Bronchial epithelial cell (primary cell): ENCODE measurements at regions not wholly inside any gene's neighbourhood (a gene's known extent, or its start where the extent isn't known, plus 50 kb on each side); places are given as distances from the start of the nearest gene placed in this dataset.
A peak's percentile ranks its signal among the peaks of the same experiment; 100 is the strongest.
"Not testable (repeated sequence)": the region's sequence is repeated elsewhere in the genome, so short reads cannot be mapped to it uniquely, and the experiment has no call there.

ENCODE experiments used
- DNase-seq: peaks from one replicate; pipeline ENCODE4 v3.0.0-alpha.2; 2010; ENCODE audit warnings: low read depth
- FAIRE-seq: peaks from 2 replicates; lab custom pipeline; 2011; peaks lifted over from hg19 to GRCh38; lab: Jason Lieb, UNC
- H3K27me3 ChIP-seq: 2 replicates; pipeline ENCODE4 v1.5.1; 2011; ENCODE audit warnings: low read length; ENCODE audit not compliant: control insufficient read depth, insufficient read depth
- H3K36me3 ChIP-seq: 2 replicates; pipeline ENCODE4 v1.5.1; 2011; ENCODE audit warnings: low read length; ENCODE audit not compliant: control insufficient read depth, insufficient read depth
- H3K4me3 ChIP-seq: 2 replicates; pipeline ENCODE4 v1.5.1; 2011; ENCODE audit warnings: mild to moderate bottlenecking, low read depth, low read length, control low read depth
- TF ChIP-seq, protein P1 (sequence below): IDR thresholded peaks from 2 replicates; pipeline ENCODE4 v1.5.1; 2011; ENCODE audit warnings: mild to moderate bottlenecking, moderate library complexity, low read length, control low read depth, inconsistent platforms; ENCODE audit not compliant: insufficient read depth, severe bottlenecking

DNA sequence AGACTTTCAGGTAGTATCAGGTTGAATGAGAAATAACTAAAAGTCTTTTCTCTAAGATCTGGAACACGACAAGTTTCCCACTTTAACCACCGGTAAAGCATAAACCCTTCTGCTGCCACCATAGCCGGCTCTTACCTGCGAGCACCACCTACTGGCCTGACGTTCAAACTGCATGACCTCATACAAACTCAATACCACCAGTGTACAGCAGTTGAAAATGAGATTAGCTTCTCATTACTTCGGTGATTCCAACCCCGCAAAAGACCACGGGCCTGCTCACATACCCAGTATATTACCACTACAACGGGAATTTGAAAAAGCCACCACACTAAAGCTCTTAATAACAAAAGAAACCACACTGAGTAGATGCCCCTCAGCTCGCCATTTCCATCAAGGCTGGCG is 1238.6 kb downstream of the TMEM121 start:
- H3K36me3 ChIP-seq, H3K27me3 ChIP-seq, H3K4me3 ChIP-seq: not testable (repeated sequence)
- FAIRE-seq (peak; percentile 99), DNase-seq (peak; percentile 3)
- TF ChIP-seq, protein P1, sequence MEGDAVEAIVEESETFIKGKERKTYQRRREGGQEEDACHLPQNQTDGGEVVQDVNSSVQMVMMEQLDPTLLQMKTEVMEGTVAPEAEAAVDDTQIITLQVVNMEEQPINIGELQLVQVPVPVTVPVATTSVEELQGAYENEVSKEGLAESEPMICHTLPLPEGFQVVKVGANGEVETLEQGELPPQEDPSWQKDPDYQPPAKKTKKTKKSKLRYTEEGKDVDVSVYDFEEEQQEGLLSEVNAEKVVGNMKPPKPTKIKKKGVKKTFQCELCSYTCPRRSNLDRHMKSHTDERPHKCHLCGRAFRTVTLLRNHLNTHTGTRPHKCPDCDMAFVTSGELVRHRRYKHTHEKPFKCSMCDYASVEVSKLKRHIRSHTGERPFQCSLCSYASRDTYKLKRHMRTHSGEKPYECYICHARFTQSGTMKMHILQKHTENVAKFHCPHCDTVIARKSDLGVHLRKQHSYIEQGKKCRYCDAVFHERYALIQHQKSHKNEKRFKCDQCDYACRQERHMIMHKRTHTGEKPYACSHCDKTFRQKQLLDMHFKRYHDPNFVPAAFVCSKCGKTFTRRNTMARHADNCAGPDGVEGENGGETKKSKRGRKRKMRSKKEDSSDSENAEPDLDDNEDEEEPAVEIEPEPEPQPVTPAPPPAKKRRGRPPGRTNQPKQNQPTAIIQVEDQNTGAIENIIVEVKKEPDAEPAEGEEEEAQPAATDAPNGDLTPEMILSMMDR = peak; percentile 17

DNA sequence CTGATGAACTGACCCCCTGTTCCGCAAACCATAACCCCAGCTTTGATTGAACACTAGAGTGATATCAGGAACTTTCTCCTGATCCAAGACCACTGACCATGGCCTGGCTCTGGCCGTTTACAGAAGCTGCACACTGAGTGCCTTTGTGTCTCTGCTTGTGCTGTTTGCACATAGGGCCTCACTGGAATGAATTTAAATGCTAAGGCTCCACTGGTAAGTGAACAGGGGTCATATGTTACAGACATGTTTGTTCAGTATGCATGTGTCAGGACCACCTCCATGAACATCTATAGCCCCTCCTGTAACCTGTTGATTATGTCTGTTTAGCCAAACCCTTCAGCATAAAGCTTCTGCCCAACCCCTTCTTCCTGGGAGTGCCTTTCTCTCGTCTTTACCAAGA is 1239.8 kb downstream of the TMEM121 start:
- TF ChIP-seq, protein P1 = no peak
- no peak for DNase-seq
- Histone ChIP-seq H3K36me3 (no peaks in the 10 kb centered on the region), H3K4me3 (no peak overlapping the region), H3K27me3 (no peaks in the 10 kb centered on the region)
- FAIRE-seq = no peak

- not testable (repeated sequence) for DNase-seq, H3K27me3 ChIP-seq, FAIRE-seq, H3K36me3 ChIP-seq, H3K4me3 ChIP-seq
These were observed 1240.3 kb downstream of the TMEM121 start for GRCh38 chr14:106766551-106767277.

DNA sequence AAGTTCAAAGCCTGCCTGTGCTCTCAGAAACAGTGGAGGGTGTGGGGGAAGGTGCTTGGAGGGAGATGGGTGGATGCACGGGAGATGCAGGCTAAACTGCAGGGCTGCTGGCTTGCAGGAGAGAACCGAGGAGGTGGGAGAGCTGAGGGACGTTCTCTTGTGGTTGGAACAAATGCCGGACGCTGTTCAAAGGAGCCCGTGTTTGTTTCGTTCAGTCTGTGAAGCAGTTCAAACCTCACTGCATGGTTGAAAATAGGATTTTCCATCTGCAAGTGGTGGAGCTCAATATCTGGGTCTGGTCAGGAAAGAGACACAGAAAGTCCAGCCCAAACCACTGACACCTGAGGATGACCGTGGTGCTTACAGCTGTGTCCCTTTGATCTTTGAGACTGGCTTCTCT is 1241.8 kb downstream of the TMEM121 start:
- DNase-seq, FAIRE-seq, H3K4me3 ChIP-seq, H3K27me3 ChIP-seq, H3K36me3 ChIP-seq: not testable (repeated sequence)

GRCh38 chr14:106768972-106769700 is 1242.8 kb downstream of the TMEM121 start:
- DNase-seq, FAIRE-seq, H3K27me3 ChIP-seq: not testable (repeated sequence)

GRCh38 chr14:106770158-106770672 is 1243.8 kb downstream of the TMEM121 start:
- not testable (repeated sequence) for H3K36me3 ChIP-seq, FAIRE-seq, H3K4me3 ChIP-seq, H3K27me3 ChIP-seq, DNase-seq

More at GRCh38 chr14:106768972-106769700, 1242.8 kb downstream of the TMEM121 start:
- not testable (repeated sequence) for H3K4me3 ChIP-seq, H3K36me3 ChIP-seq

DNA sequence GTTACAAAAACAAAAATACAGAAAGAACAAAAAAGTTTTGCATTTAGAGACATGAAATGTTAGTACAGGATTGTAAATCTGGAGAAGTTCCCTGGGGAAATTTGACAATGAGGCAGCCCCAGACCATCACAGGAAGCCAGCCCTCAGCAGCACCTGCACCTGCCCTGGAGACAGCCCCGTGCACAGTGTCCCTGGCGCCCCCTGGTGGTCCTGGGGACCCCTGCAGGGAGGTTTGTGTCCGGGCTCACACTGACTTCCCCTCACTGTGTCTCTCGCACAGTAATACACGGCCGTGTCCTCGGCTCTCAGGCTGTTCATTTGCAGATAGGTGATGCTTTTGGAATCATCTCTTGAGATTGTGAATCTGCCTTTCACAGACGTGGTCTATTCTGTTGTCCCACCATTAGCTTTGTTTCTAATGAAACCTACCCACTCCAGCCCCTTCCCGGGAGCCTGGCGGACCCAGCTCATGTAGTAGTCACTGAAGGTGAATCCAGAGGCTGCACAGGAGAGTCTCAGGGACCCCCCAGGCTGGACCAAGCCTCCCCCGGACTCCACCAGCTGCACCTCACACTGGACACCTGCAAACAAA is 1248.6 kb downstream of the TMEM121 start:
- H3K36me3 ChIP-seq, DNase-seq, H3K27me3 ChIP-seq, H3K4me3 ChIP-seq: not testable (repeated sequence)
- FAIRE-seq = peak; percentile 90

DNA sequence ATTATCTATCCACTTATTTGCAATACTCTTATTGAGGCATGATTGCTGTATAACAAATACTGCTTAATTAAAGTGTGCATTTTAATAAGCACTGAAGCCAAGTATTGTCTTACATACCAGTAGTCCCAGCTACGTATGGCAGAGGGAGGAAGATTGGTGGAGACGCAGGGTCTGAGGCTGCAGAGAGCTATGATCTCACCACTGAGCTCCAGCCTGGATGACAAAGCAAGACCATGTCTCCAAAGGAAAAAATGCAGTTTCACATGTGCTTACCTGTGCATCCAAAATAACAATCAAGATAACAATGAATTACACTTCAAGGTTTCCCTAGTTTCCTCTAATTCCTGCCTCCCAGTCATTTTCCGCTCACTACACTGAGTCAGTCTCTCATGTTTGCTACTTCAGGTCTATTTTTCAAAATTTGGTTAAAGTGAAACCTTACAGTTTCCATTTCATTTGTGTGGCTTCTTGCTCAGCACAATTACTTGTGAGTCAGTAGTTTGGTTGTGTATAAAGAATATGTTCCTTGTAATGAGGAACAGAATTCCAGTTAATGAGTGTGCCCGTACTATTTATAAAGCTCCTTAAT is 1250.1 kb downstream of the TMEM121 start:
- Histone ChIP-seq H3K36me3 (no peaks in the 10 kb centered on the region), H3K27me3 (no peaks in the 10 kb centered on the region), H3K4me3 (no peak overlapping the region)
- DNase-seq (no peak), FAIRE-seq (no peak)
- TF ChIP-seq, protein P1 = no peak
